ENCODE measurements at regions not wholly inside any gene's neighbourhood (a gene's known extent, or its start where the extent isn't known, plus 50 kb on each side); places are given as distances from the start of the nearest gene placed in this dataset.

- H3K4me1 ChIP-seq = no peaks in the 10 kb centered on the region
- H3K27me3 ChIP-seq = no peaks in the 10 kb centered on the region
- H3K4me3 ChIP-seq = no peak overlapping the region
- H3K27ac ChIP-seq = no peak overlapping the region
- no peak for TF ChIP-seq CTCF (IDR thresholded peaks at IDR 0.05)
- TF ChIP-seq POLR2A (IDR thresholded peaks at IDR 0.05) = no peak
- H3K36me3 ChIP-seq = no peaks in the 10 kb centered on the region
- no peaks in the 10 kb centered on the region for H3K9me3 ChIP-seq
- DNase-seq = no peak
These were observed 300.7 kb downstream of the ADGRD1 start for GRCh38 chr12:131254374-131254773.

GRCh38 chr12:131258398-131258797, 304.7 kb downstream of the ADGRD1 start:
- H3K4me3 ChIP-seq = no peak overlapping the region
- H3K9me3 ChIP-seq = no peaks in the 10 kb centered on the region
- DNase-seq = peak in 1 of 3 donors; percentile 11
- H3K27me3 ChIP-seq = no peaks in the 10 kb centered on the region
- no peak overlapping the region for H3K27ac ChIP-seq
- no peaks in the 10 kb centered on the region for H3K36me3 ChIP-seq
- no peaks in the 10 kb centered on the region for H3K4me1 ChIP-seq
- TF ChIP-seq POLR2A (IDR thresholded peaks at IDR 0.05) (no peak), CTCF (IDR thresholded peaks at IDR 0.05) (no peak)

- Histone ChIP-seq H3K4me1 (no peaks in the 10 kb centered on the region), H3K9me3 (no peaks in the 10 kb centered on the region), H3K36me3 (no peaks in the 10 kb centered on the region), H3K27ac (no peak overlapping the region), H3K4me3 (no peak overlapping the region), H3K27me3 (no peaks in the 10 kb centered on the region)
- peak in 1 of 3 donors; percentile 34 for DNase-seq
- TF ChIP-seq CTCF (IDR thresholded peaks at IDR 0.05) (no peak), POLR2A (IDR thresholded peaks at IDR 0.05) (no peak)
These were observed 306.7 kb downstream of the ADGRD1 start for GRCh38 chr12:131260251-131260905.

- Histone ChIP-seq H3K27ac (no peak overlapping the region), H3K4me1 (no peaks in the 10 kb centered on the region), H3K9me3 (no peaks in the 10 kb centered on the region), H3K36me3 (no peaks in the 10 kb centered on the region), H3K27me3 (no peaks in the 10 kb centered on the region), H3K4me3 (no peak overlapping the region)
- no peak for TF ChIP-seq CTCF (IDR thresholded peaks at IDR 0.05)
- TF ChIP-seq POLR2A (IDR thresholded peaks at IDR 0.05) = no peak
- peak in 1 of 3 donors; percentile 13 for DNase-seq
These were observed 307.2 kb downstream of the ADGRD1 start for GRCh38 chr12:131260954-131261353.

- no peak for TF ChIP-seq CTCF (IDR thresholded peaks at IDR 0.05)
- no peak for TF ChIP-seq POLR2A (IDR thresholded peaks at IDR 0.05)
- DNase-seq = no peak
- Histone ChIP-seq H3K36me3 (no peaks in the 10 kb centered on the region), H3K4me3 (no peak overlapping the region), H3K4me1 (no peaks in the 10 kb centered on the region), H3K27ac (no peak overlapping the region), H3K27me3 (no peaks in the 10 kb centered on the region), H3K9me3 (no peaks in the 10 kb centered on the region)
These were observed 308.2 kb downstream of the ADGRD1 start for GRCh38 chr12:131261906-131262305.

- Histone ChIP-seq H3K27ac (no peak overlapping the region), H3K27me3 (no peaks in the 10 kb centered on the region), H3K9me3 (no peaks in the 10 kb centered on the region), H3K4me1 (no peaks in the 10 kb centered on the region), H3K36me3 (no peaks in the 10 kb centered on the region), H3K4me3 (no peak overlapping the region)
- no peak for DNase-seq
- no peak for TF ChIP-seq POLR2A (IDR thresholded peaks at IDR 0.05)
- TF ChIP-seq CTCF (IDR thresholded peaks at IDR 0.05) = no peak
These were observed 309.9 kb downstream of the ADGRD1 start for GRCh38 chr12:131263626-131264025.
